Sciatic nerve (tissue), 2 donors: ENCODE measurements at regions not wholly inside any gene's neighbourhood (a gene's known extent, or its start where the extent isn't known, plus 50 kb on each side); places are given as distances from the start of the nearest gene placed in this dataset.
"Not testable (repeated sequence)": the region's sequence is repeated elsewhere in the genome, so short reads cannot be mapped to it uniquely, and the experiment has no call there.

ENCODE experiments used
- ATAC-seq: fragments of 200-7000 bp; cut with Tn5 transposase; one replicate; pipeline ENCODE4 v1.9.1; 2020; ENCODE audit warnings: mild to moderate bottlenecking, moderate library complexity
- DNase-seq: peaks from one replicate; pipeline ENCODE4 v3.0.0-alpha.2; 2020; ENCODE audit warnings: low spot score
- intact Hi-C: fragments of 100-400 bp; cut with DNase I; formaldehyde crosslinking; loops from one replicate; pipeline ENCODE4 v1.14.2; 2022
- donor health status: DM: no; HTN: no; CAD: no.
- donor health status: DM: no; HTN: no; CAD: no.

GRCh38 chr3:176609361-176609760 is 587.9 kb downstream of the TBL1XR1 start:
- intact Hi-C loops: no loop called here
- DNase-seq (no peak), ATAC-seq (no peak)

DNA sequence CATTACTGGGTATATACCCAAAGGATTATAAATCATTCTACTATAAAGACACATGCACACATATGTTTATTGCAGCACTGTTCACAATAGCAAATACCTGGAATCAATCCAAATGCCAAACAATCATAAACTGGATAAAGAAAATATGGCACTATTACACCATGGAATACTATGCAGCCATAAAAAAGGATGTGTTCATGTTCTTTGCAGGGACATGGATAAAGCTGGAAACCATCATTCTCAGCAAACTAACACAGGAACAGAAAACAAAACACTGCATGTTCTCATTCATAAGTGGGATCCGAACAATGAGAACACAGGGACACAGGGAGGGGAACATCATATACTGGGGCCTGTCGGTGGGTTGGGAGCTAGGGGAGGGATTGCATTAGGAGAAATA is 591.7 kb downstream of the TBL1XR1 start:
- intact Hi-C loops, ATAC-seq, DNase-seq: not testable (repeated sequence)

DNA sequence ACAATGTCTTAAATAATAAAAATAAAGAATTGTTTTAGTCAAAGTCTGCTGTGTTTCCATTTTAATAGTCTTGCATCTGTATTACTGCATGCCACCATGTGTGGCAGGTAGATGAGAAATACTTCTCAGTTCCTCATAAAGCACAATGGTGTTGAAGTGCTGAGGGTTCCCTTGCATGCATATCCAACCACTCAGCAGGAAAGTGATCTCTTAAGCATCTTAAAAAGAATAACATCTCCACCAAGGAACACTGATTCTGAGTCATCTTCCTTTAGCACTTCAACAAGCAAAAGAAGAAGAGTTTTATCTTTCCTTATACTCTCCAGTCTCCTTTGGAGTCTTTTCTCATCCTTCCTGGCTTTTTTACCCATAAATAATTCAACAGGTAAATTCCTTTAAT is 602.0 kb downstream of the TBL1XR1 start:
- DNase-seq: no peak
- no peak for ATAC-seq
- intact Hi-C loops: no loop called here

DNA sequence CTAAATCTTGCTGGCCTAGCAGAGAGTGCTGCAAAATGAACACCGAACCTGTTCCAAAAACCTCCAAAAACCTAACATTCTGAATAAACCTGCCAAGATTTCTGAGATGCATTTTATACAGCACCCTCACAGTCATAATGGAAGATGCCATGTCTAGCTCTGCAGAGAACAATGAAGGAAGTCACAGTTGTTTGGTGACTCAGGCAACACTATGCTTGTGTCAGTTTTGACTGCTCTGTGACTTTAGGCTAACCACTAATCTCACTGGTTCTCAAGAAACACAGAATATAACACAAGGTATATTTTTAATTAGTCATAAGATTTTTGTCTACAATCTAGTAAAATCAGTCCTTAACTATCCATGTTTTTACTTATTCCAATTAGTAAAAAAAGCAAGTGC is 606.6 kb downstream of the TBL1XR1 start:
- ATAC-seq (no peak), DNase-seq (no peak)
- intact Hi-C loops: no loop called here

GRCh38 chr3:176587089-176587488 is 610.2 kb downstream of the TBL1XR1 start:
- intact Hi-C loops: no loop called here
- ATAC-seq (no peak), DNase-seq (no peak)

GRCh38 chr3:176584413-176585176 is 612.7 kb downstream of the TBL1XR1 start:
- ATAC-seq: no peak
- intact Hi-C loops: no loop called here

GRCh38 chr3:176583956-176584355 is 613.3 kb downstream of the TBL1XR1 start:
- intact Hi-C loops: no loop called here
- ATAC-seq (no peak), DNase-seq (no peak)

More at GRCh38 chr3:176584413-176585176, 612.7 kb downstream of the TBL1XR1 start:
- DNase-seq: no peak

DNA sequence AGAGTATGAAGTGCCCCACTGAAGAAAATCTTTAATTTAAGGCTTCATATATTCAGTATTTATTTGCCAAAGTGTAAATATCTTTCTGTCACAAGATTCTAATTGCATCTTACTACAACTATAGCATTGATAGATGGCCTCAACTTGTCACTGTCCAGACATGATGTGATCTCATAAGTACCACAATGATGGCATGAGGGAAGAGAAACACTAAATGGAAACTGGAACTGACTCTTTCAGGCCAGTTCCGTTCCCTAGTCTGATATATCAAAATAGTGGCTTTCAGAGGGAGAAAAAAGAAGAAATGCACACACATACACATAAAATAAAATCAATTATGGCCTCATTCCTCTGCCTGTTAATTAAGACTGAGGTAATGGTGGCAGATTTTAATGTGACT is 615.7 kb downstream of the TBL1XR1 start:
- intact Hi-C loops: no loop called here
- ATAC-seq (no peak), DNase-seq (no peak)

DNA sequence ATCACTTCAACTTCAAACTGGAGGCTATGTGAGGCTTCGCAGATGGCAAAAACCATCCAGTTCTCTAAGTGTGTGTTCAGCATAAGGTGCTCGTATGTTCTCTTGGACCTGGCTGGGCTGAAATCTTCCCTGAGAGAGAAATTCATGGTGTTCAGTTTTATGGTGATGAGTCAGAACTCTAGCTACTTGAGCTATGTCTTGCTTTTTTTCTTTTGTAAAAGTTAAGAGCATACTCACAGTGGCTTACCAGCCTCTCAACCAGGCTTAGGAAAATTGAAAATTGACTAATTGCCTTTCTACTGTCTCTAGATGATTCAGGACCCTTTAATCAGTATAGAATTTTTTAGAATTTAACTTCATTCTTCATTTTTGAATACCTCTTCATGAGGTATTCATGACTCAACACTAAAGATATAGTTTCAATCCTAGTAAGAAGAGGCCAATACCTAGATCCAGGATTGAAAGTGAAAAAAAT is 617.5 kb downstream of the TBL1XR1 start:
- intact Hi-C loops: no loop called here
- ATAC-seq: no peak
- no peak for DNase-seq

GRCh38 chr3:176578316-176578715 is 619.0 kb downstream of the TBL1XR1 start:
- ATAC-seq (no peak), DNase-seq (no peak)
- intact Hi-C loops: no loop called here

GRCh38 chr3:176577447-176577846 is 619.8 kb downstream of the TBL1XR1 start:
- ATAC-seq (no peak), DNase-seq (no peak)
- intact Hi-C loops: no loop called here

DNA sequence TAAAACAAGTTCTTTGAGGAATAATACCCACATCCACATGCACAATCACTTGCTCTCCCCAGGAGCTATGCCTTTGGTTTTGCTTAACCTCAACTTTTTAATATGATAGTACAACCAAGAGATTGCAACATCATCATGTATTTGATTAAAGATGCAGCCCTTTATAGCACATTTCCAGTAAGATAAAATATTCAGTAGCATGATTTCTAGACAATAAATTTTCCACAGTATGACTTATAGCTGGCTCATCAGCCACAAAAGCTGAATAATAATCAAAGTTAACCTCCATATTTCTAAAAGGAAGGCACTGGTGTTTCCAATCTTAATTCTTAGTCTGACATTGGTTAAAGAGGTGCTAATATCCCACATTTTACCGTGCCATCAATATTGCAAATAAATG is 622.5 kb downstream of the TBL1XR1 start:
- ATAC-seq: no peak
- intact Hi-C loops: no loop called here
- DNase-seq: no peak

DNA sequence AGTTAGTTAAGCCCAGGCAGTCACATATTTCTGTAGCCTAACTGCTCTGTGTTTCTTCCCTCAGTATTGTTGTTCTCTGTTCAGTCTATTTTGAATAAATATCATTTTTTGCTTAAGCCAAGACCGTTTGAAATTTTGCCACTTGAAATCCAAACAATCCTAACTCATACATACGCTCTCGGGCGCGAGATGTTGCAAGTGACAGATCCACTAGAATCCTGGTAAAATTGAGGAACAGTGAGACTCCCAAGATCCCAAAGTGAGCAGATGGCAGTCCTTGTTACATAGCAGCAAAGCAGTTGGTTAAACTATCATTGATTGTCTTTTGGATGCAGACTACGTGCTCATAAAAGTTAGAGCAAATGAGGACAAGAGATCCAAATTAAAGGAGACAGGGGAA is 625.4 kb downstream of the TBL1XR1 start:
- ATAC-seq (no peak), DNase-seq (no peak)
- intact Hi-C loops: no loop called here

GRCh38 chr3:176570992-176571391 is 626.3 kb downstream of the TBL1XR1 start:
- DNase-seq: no peak
- ATAC-seq: no peak
- intact Hi-C loops: no loop called here

GRCh38 chr3:176568189-176568588 is 629.1 kb downstream of the TBL1XR1 start:
- DNase-seq: no peak
- intact Hi-C loops: no loop called here
- ATAC-seq: no peak

GRCh38 chr3:176566757-176567156 is 630.5 kb downstream of the TBL1XR1 start:
- intact Hi-C loops: no loop called here
- no peak for ATAC-seq
- no peak for DNase-seq

DNA sequence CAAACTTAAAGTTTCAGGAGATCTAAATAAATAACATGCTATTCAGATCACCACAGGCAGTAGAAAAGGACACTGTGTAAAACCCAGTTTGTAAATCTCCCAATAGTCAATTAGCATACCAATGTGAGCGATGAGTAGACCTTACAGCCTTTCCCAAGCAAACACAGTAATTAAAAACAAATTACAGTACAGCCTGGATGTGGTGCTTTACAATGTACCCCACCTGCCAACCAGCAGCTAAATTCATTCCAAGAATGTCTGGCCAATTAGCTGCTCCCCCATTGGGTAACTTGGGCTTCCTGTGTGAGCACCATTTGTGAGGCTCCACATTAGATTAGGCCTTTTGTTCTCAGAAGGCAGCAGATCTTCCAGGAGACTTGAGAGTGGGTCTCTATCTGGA is 635.0 kb downstream of the TBL1XR1 start:
- DNase-seq (no peak), ATAC-seq (no peak)
- intact Hi-C loops: no loop called here

- ATAC-seq (no peak), DNase-seq (no peak)
- intact Hi-C loops: no loop called here
These were observed 635.5 kb downstream of the TBL1XR1 start for GRCh38 chr3:176561826-176562225.

DNA sequence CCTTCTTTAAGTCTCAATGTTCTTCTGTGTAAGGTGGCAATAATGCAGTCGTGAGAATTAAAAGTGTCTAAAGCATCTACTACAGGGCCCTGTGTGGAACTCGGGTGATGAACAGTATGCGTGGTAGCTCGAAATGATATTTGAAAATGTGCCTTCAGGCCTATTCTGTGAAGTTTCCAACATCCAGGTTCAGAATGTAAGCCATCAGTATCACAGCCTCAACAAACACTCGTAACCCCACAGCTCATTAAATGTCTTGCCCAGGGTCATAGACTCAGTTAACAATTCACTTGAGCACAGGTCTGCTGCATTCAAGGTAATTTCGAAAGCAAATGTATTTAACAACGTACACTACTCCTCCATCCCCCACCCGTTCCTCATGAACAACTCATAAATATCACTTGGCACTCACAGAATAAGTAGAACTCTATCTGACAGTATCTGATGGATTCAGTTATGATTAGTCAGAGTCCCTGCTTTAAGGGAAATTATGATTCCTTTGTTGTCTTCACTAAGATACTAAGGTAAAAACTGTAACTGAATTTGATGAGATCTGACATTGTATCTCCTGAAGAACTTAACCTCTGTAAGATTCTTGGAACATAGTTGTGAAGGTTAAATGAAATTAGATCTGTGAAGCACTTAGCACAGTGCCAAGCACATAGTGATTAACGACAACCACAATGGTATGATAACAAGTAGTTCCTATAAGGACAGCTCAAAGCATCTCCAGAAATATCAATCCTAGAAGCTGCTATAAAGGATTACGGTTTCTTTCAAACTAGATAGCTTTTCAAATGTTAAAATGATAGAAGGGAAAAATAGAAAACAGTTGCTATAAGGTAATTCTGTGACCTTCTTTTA is 642.3 kb downstream of the TBL1XR1 start:
- intact Hi-C loops: no loop called here
- DNase-seq (no peak), ATAC-seq (no peak)

GRCh38 chr3:176554264-176554663 is 643.0 kb downstream of the TBL1XR1 start:
- ATAC-seq: no peak
- DNase-seq: no peak
- intact Hi-C loops: no loop called here
